Fibroblast of skin of back (primary cell): ENCODE measurements at regions not wholly inside any gene's neighbourhood (a gene's known extent, or its start where the extent isn't known, plus 50 kb on each side); places are given as distances from the start of the nearest gene placed in this dataset.
A peak's percentile ranks its signal among the peaks of the same experiment; 100 is the strongest.
"Not testable (repeated sequence)": the region's sequence is repeated elsewhere in the genome, so short reads cannot be mapped to it uniquely, and the experiment has no call there.

ENCODE experiments used
- DNase-seq: peaks from one replicate; pipeline ENCODE4 v3.0.0-alpha.2; 2013

GRCh38 chr13:50396001-50396400 lies 380.8 kb downstream of the KCNRG start:
- no peak for DNase-seq

DNA sequence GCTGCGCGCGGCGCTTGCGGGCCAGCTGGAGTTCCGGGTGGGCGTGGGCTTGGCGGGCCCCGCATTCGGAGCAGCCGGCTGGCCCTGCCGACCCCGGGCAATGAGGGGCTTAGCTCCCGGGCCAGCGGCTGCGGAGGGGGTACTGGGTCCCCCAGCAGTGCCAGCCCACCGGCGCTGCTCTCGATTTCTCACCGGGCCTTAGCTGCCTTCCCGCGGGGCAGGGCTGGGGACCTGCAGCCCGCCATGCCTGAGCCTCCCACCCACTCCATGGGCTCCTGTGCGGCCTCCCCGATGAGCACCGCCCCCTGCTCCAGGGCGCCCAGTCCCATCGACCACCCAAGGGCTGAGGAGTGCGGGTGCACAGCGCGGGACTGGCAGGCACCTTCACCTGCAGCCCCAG lies 381.4 kb downstream of the KCNRG start:
- not testable (repeated sequence) for DNase-seq

DNA sequence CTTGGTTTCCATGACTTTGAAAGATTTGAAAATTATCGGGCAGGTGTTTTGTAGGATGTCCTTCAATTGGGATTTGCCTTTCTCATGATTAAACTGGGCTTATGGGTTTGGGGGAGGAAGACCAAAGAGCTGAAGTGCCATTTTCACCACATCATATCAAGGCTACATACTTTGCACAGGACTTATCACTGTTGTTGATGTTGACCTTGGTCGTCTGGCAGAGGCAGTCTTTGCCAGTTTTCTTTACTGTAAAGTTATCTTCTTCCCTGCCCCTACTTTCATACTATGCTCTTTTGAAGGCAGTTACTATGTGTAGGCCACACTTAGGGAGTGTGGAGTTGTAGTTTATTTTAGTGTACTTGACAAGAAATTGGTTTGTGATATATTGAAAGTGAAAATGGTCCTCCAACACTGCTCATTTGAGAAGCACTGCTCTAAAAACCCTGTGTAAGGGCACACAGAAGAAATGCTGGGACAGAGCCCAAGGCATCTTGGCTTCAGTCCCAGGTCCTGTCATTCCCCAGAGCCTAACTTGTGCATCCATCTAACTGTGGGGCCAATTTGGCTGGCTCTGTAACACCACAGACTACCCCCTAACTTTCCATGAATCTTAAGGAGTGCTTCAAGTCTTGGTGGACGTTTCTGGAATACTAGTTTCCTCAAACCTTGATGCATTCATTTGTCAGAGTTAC lies 384.9 kb downstream of the KCNRG start:
- DNase-seq: peak; percentile 36

GRCh38 chr13:50401049-50401505 lies 385.8 kb downstream of the KCNRG start:
- peak; percentile 58 for DNase-seq

DNA sequence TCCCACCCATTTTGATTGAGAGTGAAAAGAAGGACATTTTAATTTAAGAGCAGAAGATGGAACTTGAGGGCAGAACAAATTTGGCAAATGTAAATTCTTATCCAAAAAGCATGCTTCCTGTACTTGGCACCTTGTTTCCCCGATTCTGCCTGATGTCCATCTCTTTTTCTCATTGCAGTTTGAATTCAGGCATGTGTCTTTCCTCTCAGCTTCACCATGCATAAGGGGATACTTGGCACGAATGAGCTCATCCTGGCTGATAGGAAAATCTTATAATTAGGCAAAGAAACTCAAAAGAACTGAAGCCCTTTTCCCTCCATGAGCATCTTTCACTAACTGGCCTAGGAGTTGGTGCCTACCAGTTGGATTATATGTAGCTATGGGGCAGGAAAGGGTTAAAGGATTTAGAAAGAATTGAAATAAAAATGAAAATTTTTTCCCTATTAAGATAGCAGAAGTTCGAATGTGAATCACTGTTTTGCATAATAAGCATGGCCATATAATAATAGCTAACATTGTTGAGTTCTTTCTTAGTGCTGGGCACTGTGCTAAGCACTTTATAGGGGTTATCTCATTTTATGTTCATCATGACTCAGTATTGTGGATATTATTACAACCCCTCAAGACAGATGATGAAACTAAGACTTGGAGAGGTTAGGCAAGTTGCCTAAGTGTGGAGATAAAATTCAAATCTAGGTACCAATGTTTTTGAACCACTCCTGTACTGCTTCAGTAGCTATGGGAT lies 386.6 kb downstream of the KCNRG start:
- peak; percentile 71 for DNase-seq

GRCh38 chr13:50403311-50403710 lies 388.1 kb downstream of the KCNRG start:
- DNase-seq: no peak

DNA sequence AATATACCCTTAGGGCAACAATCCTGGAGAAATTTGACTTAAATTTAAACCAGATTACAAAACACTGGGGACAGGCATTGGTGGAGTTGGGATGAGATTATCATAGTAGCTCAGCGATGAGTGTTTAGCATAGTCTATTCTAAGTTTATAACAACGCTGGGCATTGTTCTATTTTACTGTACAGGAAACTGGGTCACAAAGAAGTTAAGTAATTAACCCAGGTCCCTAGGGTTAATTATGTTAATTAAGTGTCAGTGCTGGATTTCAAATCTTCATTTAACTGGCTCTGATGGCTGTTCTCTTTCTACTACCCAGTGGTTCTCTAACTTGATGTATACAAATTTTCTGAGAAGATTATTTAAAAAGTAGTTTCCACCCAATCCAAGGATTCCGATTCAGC lies 388.9 kb downstream of the KCNRG start:
- no peak for DNase-seq

DNA sequence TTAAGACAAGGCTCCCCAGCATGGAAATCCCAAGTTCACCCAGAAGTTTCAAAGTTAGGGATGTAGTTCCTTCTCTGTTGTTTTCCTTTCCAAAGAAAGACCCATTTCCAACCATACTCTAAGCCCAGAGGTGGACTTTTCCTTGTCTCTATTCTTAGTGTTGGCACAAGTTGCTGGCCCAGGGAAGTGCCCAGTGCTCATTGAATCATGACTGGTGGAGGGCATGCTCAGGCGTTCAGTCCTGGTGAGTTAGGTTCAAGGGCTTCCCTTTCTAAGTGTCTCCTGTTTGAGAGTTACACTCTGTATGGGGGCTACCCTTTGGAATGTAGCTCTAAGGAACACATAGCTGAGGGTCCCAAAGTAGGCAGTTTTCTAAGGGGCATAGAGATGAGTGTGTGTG lies 389.5 kb downstream of the KCNRG start:
- DNase-seq: no peak

- no peak for DNase-seq
Measured at GRCh38 chr13:50406831-50407230, 391.6 kb downstream of the KCNRG start.

GRCh38 chr13:50408068-50408467 lies 392.8 kb downstream of the KCNRG start:
- no peak for DNase-seq

- DNase-seq: no peak
Measured at GRCh38 chr13:50409220-50409619, 394.0 kb downstream of the KCNRG start.

- DNase-seq: peak; percentile 90
Measured at GRCh38 chr13:50410921-50411746, 395.9 kb downstream of the KCNRG start.

DNA sequence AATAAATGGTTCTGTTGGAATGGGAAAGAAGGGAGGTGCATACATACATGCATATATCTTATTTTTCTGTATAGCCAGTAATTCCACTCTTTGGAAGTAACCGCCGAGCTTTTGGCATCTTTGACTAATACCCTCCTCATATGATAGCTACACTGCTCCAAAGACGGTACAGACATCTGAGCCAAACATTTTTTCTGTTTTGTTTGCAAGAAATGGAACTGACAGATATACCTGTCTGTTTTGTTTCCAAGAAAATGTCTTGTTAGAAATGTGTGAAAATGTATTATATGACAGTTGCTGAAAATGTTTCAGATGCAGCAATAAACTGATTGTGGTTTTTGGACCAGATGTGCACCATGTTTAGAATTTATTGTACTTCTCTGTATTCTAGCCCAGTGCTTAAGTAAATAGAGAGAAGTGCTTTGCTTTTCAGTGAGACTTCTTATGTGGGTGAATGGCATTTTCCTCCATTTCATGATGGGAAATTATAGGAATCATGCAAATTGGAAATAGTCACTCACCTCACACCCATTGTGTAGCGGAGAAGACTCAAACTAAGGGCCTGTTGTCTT lies 396.9 kb downstream of the KCNRG start:
- no peak for DNase-seq

GRCh38 chr13:50414640-50415039 lies 399.4 kb downstream of the KCNRG start:
- no peak for DNase-seq

DNA sequence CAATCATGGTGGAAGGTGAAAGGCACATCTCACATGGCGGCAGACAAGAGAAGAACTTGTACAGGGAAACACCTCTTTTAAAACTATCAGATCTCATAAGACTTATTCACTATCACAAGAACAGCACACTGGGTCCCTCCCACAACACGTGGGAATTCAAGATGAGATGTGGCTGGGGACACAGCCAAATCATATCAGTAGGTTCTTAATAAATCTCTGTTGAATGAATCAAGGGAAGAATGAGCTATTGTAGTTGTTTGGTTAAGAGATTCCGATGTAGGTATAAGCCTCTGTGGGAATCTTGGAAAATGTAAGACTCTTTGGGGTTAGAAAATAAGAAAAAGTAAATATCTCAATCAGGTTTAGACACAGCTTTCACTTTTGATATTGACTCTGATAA lies 400.2 kb downstream of the KCNRG start:
- peak; percentile 44 for DNase-seq

GRCh38 chr13:50417597-50417996 lies 402.4 kb downstream of the KCNRG start:
- no peak for DNase-seq

GRCh38 chr13:50419331-50419865 lies 404.2 kb downstream of the KCNRG start:
- DNase-seq: no peak

DNA sequence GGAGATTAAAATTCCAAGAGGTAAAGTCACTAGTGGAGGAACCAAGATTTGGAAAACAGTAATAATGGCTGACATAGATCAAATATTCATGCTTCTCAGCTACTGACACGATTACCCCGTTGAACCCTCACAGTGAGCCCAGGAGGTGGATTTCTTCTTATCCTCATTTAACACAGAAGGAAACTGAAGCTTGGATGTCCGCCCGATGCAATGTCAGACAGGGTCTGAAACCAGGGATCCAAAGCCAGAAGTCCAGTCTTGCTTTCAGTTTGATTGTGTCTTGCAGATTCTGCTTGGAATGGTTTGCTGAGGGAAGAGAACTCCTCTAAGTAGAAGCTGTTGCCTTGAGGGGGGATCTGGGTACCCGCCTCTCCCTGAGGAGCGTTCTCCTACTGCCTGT lies 404.7 kb downstream of the KCNRG start:
- no peak for DNase-seq

DNA sequence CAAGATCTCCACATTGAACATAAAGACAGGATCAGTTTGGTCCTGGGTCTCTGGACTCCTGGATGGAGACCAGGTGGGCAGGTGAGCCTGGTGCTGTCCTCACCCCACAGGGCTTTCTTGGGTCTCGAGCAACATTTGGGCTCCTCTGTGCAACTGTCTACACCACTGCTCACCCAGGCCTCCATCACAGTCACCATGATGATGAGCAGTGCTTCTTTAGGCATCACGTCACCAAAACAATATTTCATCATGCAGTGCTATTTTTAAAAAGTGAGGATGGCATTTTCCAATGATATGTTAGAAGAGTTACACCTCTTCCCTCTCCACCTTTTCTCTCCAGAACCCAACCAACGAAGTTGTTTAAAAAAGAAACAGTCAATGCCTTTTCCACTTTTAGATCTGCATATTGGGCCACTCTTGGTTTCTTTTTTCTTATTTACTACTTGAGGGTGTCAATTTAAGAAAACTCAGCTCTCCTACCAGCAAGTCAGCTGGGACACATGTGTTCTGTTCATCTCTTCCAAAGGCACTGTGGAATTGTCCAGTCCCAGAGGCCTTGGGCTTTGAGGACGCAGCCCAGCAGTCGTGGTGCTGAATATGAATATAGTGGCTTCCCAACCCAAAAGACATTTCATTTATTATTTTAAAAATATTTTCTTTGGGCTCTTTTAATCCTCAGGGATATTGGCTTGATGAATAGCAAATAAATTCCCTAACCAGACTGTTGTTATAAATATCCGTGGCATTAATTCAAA lies 405.7 kb downstream of the KCNRG start:
- no peak for DNase-seq

GRCh38 chr13:50421473-50422130 lies 406.4 kb downstream of the KCNRG start:
- peak; percentile 44 for DNase-seq
